CD14-positive monocyte (primary cell): ENCODE measurements at regions not wholly inside any gene's neighbourhood (a gene's known extent, or its start where the extent isn't known, plus 50 kb on each side); places are given as distances from the start of the nearest gene placed in this dataset.
"Not testable (repeated sequence)": the region's sequence is repeated elsewhere in the genome, so short reads cannot be mapped to it uniquely, and the experiment has no call there.

Experiments
- DNase-seq, 3 donors: peaks; one replicate each; pipeline ENCODE4 v3.0.0-alpha.2; 2011 to 2022
- H2AFZ ChIP-seq: 2 replicates; pipeline ENCODE4 v1.6.0; 2012; ENCODE audit warnings: mild to moderate bottlenecking, low read depth, low read length, inconsistent platforms; ENCODE audit not compliant: insufficient read depth, poor library complexity, severe bottlenecking
- H3K27ac ChIP-seq, 2 donors: 1 replicate in 1 of 2; 2 replicates in 1 of 2; pipeline ENCODE4 v1.5.1; 2012 to 2013; ENCODE audit warnings: low read length in 2 of 2, control low read depth in 1 of 2, inconsistent platforms in 1 of 2, low read depth in 1 of 2, mild to moderate bottlenecking in 1 of 2
- H3K27me3 ChIP-seq, 2 donors: one replicate each; pipeline versions ENCODE4 v1.6.0 to v1.6.1; 2011 to 2013; ENCODE audit warnings: low read length in 2 of 2; ENCODE audit not compliant: control insufficient read depth in 2 of 2, insufficient read depth in 2 of 2
- H3K36me3 ChIP-seq, 2 donors: replicated peaks in 1 of 2; 1 replicate in 1 of 2; 2 replicates in 1 of 2; pipeline versions ENCODE4 v1.5.1 to v1.6.1; 2012 to 2013; ENCODE audit warnings: low read length in 2 of 2, control low read depth in 1 of 2, inconsistent platforms in 1 of 2, mild to moderate bottlenecking in 1 of 2; ENCODE audit not compliant: insufficient read depth in 2 of 2, control insufficient read depth in 1 of 2
- H3K4me1 ChIP-seq, 2 donors: 1 replicate in 1 of 2; 2 replicates in 1 of 2; pipeline versions ENCODE4 v1.5.1 to v1.6.1; 2012 to 2013; ENCODE audit warnings: low read length in 2 of 2, control low read depth in 1 of 2, inconsistent platforms in 1 of 2, mild to moderate bottlenecking in 1 of 2, moderate library complexity in 1 of 2; ENCODE audit not compliant: insufficient read depth in 2 of 2, control insufficient read depth in 1 of 2
- H3K4me2 ChIP-seq: replicated peaks from 2 replicates; pipeline ENCODE3; 2012; ENCODE audit warnings: low read length, moderate library complexity, mild to moderate bottlenecking; ENCODE audit not compliant: poor library complexity, severe bottlenecking; ENCODE audit errors: extremely low read depth
- H3K4me3 ChIP-seq, 3 experiments: fragments of 200-600 bp in 1 of 3; sonication (generic) in 1 of 3; replicated peaks in 1 of 3; 1 replicate in 2 of 3; 2 replicates in 1 of 3; pipeline ENCODE4 v1.5.1; 2011 to 2013; ENCODE audit warnings: low read length in 3 of 3, mild to moderate bottlenecking in 3 of 3, control low read depth in 2 of 3, low read depth in 2 of 3, inconsistent platforms in 1 of 3, moderate library complexity in 1 of 3
- H3K79me2 ChIP-seq: 2 replicates; pipeline ENCODE4 v1.6.0; 2012; ENCODE audit warnings: mild to moderate bottlenecking, control low read depth, inconsistent platforms, low read length, moderate library complexity; ENCODE audit not compliant: insufficient read depth
- H3K9ac ChIP-seq: 2 replicates; pipeline ENCODE4 v1.6.0; 2017; ENCODE audit warnings: low read length, mild to moderate bottlenecking; ENCODE audit not compliant: insufficient read depth, poor library complexity, severe bottlenecking
- H3K9me3 ChIP-seq, 2 donors: replicated peaks in 1 of 2; 1 replicate in 1 of 2; 2 replicates in 1 of 2; pipeline versions ENCODE4 v1.5.1 to v1.6.1; 2012 to 2013; ENCODE audit warnings: low read length in 2 of 2, control low read depth in 1 of 2; ENCODE audit not compliant: control insufficient read depth in 1 of 2, insufficient read depth in 1 of 2
- H4K20me1 ChIP-seq: 2 replicates; pipeline ENCODE4 v1.6.0; 2012; ENCODE audit warnings: mild to moderate bottlenecking, low read length, control low read depth, moderate library complexity; ENCODE audit not compliant: insufficient read depth
- H3K27ac Mint-ChIP-seq, 7 donors: one replicate each; pipeline ENCODE4 v1.8.0; 2020; ENCODE audit warnings: mild to moderate bottlenecking in 7 of 7, mixed read lengths in 7 of 7, moderate library complexity in 6 of 7, inconsistent platforms in 2 of 7
- H3K27me3 Mint-ChIP-seq, 3 donors: one replicate each; pipeline ENCODE4 v1.8.0; 2021 to 2022; ENCODE audit warnings: low read depth in 3 of 3, mild to moderate bottlenecking in 3 of 3, mixed read lengths in 3 of 3, moderate library complexity in 3 of 3, inconsistent platforms in 1 of 3
- H3K36me3 Mint-ChIP-seq, 2 donors: one replicate each; pipeline ENCODE4 v1.8.0; 2020; ENCODE audit warnings: mixed read lengths in 2 of 2, inconsistent platforms in 1 of 2, mild to moderate bottlenecking in 1 of 2
- H3K4me1 Mint-ChIP-seq: one replicate; pipeline ENCODE4 v1.8.0; 2020; ENCODE audit warnings: mild to moderate bottlenecking, mixed read lengths
- H3K4me3 Mint-ChIP-seq, 2 donors: one replicate each; pipeline ENCODE4 v1.8.0; 2020; ENCODE audit warnings: mild to moderate bottlenecking in 2 of 2, mixed read lengths in 2 of 2, moderate library complexity in 1 of 2
- H3K9me3 Mint-ChIP-seq, 7 donors: one replicate each; pipeline ENCODE4 v1.8.0; 2020 to 2022; ENCODE audit warnings: mixed read lengths in 7 of 7, mild to moderate bottlenecking in 6 of 7, moderate library complexity in 6 of 7, inconsistent platforms in 2 of 7
- CTCF ChIP-seq: fragments of 200-600 bp; IDR thresholded peaks from one replicate; pipeline ENCODE4 v1.8.0; 2022; ENCODE audit warnings: antibody characterized with exemption, mild to moderate bottlenecking
- WGBS: methylation state at CpG from one replicate; pipeline ENCODE4 v1.1.5; 2013; ENCODE audit warnings: missing lambda C conversion rate; ENCODE audit not compliant: insufficient coverage; 5-methylcytosine and 5-hydroxymethylcytosine counted together
- intact Hi-C, 2 donors: fragments of 100-400 bp; cut with micrococcal nuclease; formaldehyde crosslinking; loops; one replicate each; pipeline versions ENCODE4 v1.15.0 to v1.15.1; 2023

GRCh38 chr2:145524836-145525235 lies 1004.9 kb upstream of the ZEB2 start:
- no peak overlapping the region for H3K27ac Mint-ChIP-seq
- WGBS, result no CpG with 5 or more reads among the region's 1 CpG
- Histone ChIP-seq H2AFZ (no peak overlapping the region), H3K9ac (no peak overlapping the region), H3K27me3 (no peaks in the 10 kb centered on the region), H3K79me2 (no peaks in the 10 kb centered on the region), H3K4me1 (no peaks in the 10 kb centered on the region), H3K9me3 (no peaks in the 10 kb centered on the region), H3K27ac (no peak overlapping the region), H3K4me3 (no peak overlapping the region), H3K4me2 (no peak overlapping the region), H4K20me1 (no peaks in the 10 kb centered on the region), H3K36me3 (no peaks in the 10 kb centered on the region)
- intact Hi-C loops, result no loop called here
- H3K9me3 Mint-ChIP-seq, result peaks cover 5 to 15% (median 9%) of the 10 kb centered on the region in 7 donors
- no peak for DNase-seq
- H3K4me1 Mint-ChIP-seq, result peaks cover 2% of the 10 kb centered on the region
- no peaks in the 10 kb centered on the region for H3K36me3 Mint-ChIP-seq
- peaks cover 0 to 6% (median 0%) of the 10 kb centered on the region in 3 donors for H3K27me3 Mint-ChIP-seq
- TF ChIP-seq CTCF, result no peak
- no peak overlapping the region for H3K4me3 Mint-ChIP-seq

DNA sequence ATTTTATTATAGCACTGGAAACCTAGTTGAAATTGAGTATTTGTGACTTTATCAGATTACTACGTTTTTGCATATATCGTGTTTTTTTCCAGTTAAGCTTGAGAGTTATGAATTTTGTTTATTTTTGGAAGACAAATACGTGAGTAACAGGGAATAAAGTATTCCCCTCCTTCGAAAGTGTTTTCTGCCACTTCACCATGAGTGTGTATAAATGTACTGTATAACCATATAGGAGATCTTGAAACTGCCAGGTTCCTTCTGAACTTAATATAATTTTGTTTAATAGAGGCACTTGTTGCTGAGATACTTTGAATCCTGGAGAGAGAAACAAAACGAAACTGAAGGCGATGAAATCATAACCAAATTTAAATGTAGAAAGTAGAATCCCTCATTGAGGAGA lies 1004.4 kb upstream of the ZEB2 start:
- Histone ChIP-seq H2AFZ (no peak overlapping the region), H3K27me3 (no peaks in the 10 kb centered on the region), H3K79me2 (no peaks in the 10 kb centered on the region), H3K4me2 (no peak overlapping the region), H3K27ac (no peak overlapping the region), H3K4me3 (no peak overlapping the region), H3K9me3 (no peaks in the 10 kb centered on the region), H3K4me1 (no peaks in the 10 kb centered on the region), H3K9ac (no peak overlapping the region), H3K36me3 (no peaks in the 10 kb centered on the region), H4K20me1 (no peaks in the 10 kb centered on the region)
- Mint-ChIP-seq H3K4me1 (peaks cover 2% of the 10 kb centered on the region), H3K27me3 (peaks cover 0 to 6% (median 0%) of the 10 kb centered on the region in 3 donors), H3K27ac (no peak overlapping the region), H3K9me3 (peaks cover 7 to 18% (median 10%) of the 10 kb centered on the region in 7 donors), H3K4me3 (no peak overlapping the region), H3K36me3 (no peaks in the 10 kb centered on the region)
- DNase-seq, result no peak
- intact Hi-C loops, result no loop called here
- WGBS, result no CpG with 5 or more reads among the region's 6 CpGs
- no peak for TF ChIP-seq CTCF

GRCh38 chr2:145519254-145519653 lies 999.3 kb upstream of the ZEB2 start:
- H3K4me1 Mint-ChIP-seq, H3K79me2 ChIP-seq, H3K9ac ChIP-seq, intact Hi-C loops, H3K27ac ChIP-seq, H2AFZ ChIP-seq, H3K9me3 ChIP-seq, H3K27me3 ChIP-seq, H3K4me3 ChIP-seq, H3K36me3 ChIP-seq, H4K20me1 ChIP-seq, H3K4me3 Mint-ChIP-seq, DNase-seq, H3K4me2 ChIP-seq, H3K4me1 ChIP-seq, H3K27me3 Mint-ChIP-seq, H3K27ac Mint-ChIP-seq, H3K36me3 Mint-ChIP-seq: not testable (repeated sequence)
- peaks cover 11 to 25% (median 15%) of the 10 kb centered on the region in 7 donors for H3K9me3 Mint-ChIP-seq
- WGBS, result no CpG with 5 or more reads among the region's 5 CpGs
